ENCODE measurements at regions not wholly inside any gene's neighbourhood (a gene's known extent, or its start where the extent isn't known, plus 50 kb on each side); places are given as distances from the start of the nearest gene placed in this dataset.

DNA sequence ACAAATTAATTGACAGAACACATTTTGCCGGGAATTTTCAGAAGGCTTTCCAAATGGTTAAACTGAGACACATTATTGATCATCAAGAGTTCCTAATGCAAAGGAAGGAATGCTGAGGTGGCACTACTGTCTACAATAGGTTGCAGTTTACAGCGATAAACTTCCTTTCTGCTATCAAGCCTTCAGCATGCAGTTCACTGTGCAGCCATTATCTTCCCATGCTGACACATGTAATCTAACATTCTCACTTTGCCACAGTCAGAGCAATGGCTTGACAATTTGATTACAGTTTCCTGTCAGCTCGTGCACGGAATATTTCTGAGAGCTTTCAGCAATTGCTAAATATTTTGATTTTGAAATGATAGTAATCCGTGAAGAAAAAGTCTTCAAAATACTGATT, 166.9 kb upstream of the PRMT6 start:
- Histone ChIP-seq H3K9me3 (ENCODE audit: insufficient read depth, low read length) (peaks cover 4% of the 10 kb centered on the region; the same call in 1 of the 2 replicates), H3K27me3 (ENCODE audit: low read depth, low read length) (no peaks in the 10 kb centered on the region), H3K4me1 (ENCODE audit: low read length) (peaks cover 17% of the 10 kb centered on the region), H3K27ac (ENCODE audit: low read length) (no peak overlapping the region), H3K79me2 (ENCODE audit: low read length) (no peaks in the 10 kb centered on the region), H2AFZ (ENCODE audit: low read depth, low read length) (peak overlapping the region; percentile 77; the same call in 1 of the 2 replicates), H3K9ac (ENCODE audit: low read length) (0 out of 2 replicates have a peak overlapping the region, but pooled peaks have one; percentile 3), H3K4me3 (ENCODE audit: low read length) (peak overlapping the region; percentile 36; the same call in 1 of the 2 replicates), H3K36me3 (replicated peaks; ENCODE audit: low read depth, low read length) (peaks cover 6% of the 10 kb centered on the region), H3K4me2 (ENCODE audit: low read length) (peak overlapping the region; percentile 58), H4K20me1 (ENCODE audit: insufficient read depth, low read length) (no peaks in the 10 kb centered on the region)
- TF ChIP-seq EZH2phosphoT487 (IDR thresholded peaks at IDR 0.05; ENCODE audit: low read depth): no peak
- TF ChIP-seq CTCF (IDR thresholded peaks at IDR 0.05; ENCODE audit: low read depth, low read length): no peak

DNA sequence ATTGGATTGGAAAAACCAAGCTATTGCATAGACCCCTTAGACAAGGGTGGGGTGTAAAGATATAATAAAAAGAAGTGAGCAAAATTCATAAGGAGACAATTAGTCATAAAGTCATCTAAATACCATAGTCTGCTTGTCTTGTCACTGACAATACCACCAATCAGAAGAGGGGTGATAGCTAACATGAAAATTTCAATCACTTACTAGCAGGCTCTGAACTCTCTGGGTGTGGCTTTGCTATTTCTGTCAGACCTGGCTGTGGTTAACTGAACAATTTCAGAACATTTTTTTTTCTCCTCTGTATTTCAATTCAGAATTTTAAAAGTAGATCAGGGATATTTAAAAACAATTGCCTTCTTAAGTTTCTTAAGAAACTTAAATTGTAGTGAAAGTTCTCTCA, 158.5 kb upstream of the PRMT6 start:
- peaks cover 4% of the 10 kb centered on the region; the same call in 1 of the 2 replicates for H3K9me3 ChIP-seq (ENCODE audit: insufficient read depth, low read length)
- H3K27ac ChIP-seq (ENCODE audit: low read length): no peak overlapping the region
- H3K27me3 ChIP-seq (ENCODE audit: low read depth, low read length): no peaks in the 10 kb centered on the region
- no peak overlapping the region for H3K9ac ChIP-seq (ENCODE audit: low read length)
- H3K36me3 ChIP-seq (replicated peaks; ENCODE audit: low read depth, low read length): peaks cover 4% of the 10 kb centered on the region
- H3K4me3 ChIP-seq (ENCODE audit: low read length): no peak overlapping the region
- H2AFZ ChIP-seq (ENCODE audit: low read depth, low read length): no peak overlapping the region
- TF ChIP-seq EZH2phosphoT487 (IDR thresholded peaks at IDR 0.05; ENCODE audit: low read depth): no peak
- TF ChIP-seq CTCF (IDR thresholded peaks at IDR 0.05; ENCODE audit: low read depth, low read length): no peak
- no peak overlapping the region for H3K4me2 ChIP-seq (ENCODE audit: low read length)
- peaks cover 4% of the 10 kb centered on the region for H3K4me1 ChIP-seq (ENCODE audit: low read length)
- no peaks in the 10 kb centered on the region for H4K20me1 ChIP-seq (ENCODE audit: insufficient read depth, low read length)
- no peaks in the 10 kb centered on the region for H3K79me2 ChIP-seq (ENCODE audit: low read length)

GRCh38 chr1:106899644-106900043, 156.8 kb upstream of the PRMT6 start:
- no peaks in the 10 kb centered on the region for H4K20me1 ChIP-seq (ENCODE audit: insufficient read depth, low read length)
- no peak overlapping the region for H3K27ac ChIP-seq (ENCODE audit: low read length)
- H3K4me2 ChIP-seq (ENCODE audit: low read length): no peak overlapping the region
- H3K9me3 ChIP-seq (ENCODE audit: insufficient read depth, low read length): no peaks in the 10 kb centered on the region
- no peaks in the 10 kb centered on the region for H3K27me3 ChIP-seq (ENCODE audit: low read depth, low read length)
- TF ChIP-seq CTCF (IDR thresholded peaks at IDR 0.05; ENCODE audit: low read depth, low read length): no peak
- TF ChIP-seq EZH2phosphoT487 (IDR thresholded peaks at IDR 0.05; ENCODE audit: low read depth): no peak
- no peaks in the 10 kb centered on the region for H3K36me3 ChIP-seq (replicated peaks; ENCODE audit: low read depth, low read length)
- no peaks in the 10 kb centered on the region for H3K79me2 ChIP-seq (ENCODE audit: low read length)
- H2AFZ ChIP-seq (ENCODE audit: low read depth, low read length): no peak overlapping the region
- H3K4me1 ChIP-seq (ENCODE audit: low read length): peaks cover 4% of the 10 kb centered on the region
- no peak overlapping the region for H3K4me3 ChIP-seq (ENCODE audit: low read length)
- H3K9ac ChIP-seq (ENCODE audit: low read length): no peak overlapping the region

DNA sequence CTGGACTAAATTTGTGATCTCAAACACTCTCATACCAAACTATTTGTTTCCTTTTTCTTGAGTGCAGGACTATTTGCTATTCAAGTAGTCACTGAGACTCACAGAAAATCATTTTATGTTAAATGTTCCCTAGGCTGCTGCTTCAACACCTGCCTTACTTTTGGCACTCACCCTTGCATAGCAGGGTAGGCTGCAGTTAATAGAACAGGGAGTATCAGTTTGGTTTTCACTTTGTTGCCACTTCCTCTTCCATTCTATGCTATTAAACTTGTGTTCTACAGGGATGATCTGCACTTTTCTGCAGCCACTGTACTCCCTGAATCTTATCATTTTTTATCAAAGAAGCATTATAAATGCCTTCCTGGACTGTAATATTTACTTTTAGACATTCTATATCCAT, 148.7 kb upstream of the PRMT6 start:
- Histone ChIP-seq H2AFZ (ENCODE audit: low read depth, low read length) (no peak overlapping the region), H3K36me3 (replicated peaks; ENCODE audit: low read depth, low read length) (peaks cover 10% of the 10 kb centered on the region), H3K4me1 (ENCODE audit: low read length) (peaks cover 24% of the 10 kb centered on the region), H3K4me3 (ENCODE audit: low read length) (peak overlapping the region; percentile 47), H3K27ac (ENCODE audit: low read length) (peak overlapping the region; percentile 91), H3K9ac (ENCODE audit: low read length) (peak overlapping the region; percentile 40; the same call in 1 of the 2 replicates), H3K27me3 (ENCODE audit: low read depth, low read length) (no peaks in the 10 kb centered on the region), H4K20me1 (ENCODE audit: insufficient read depth, low read length) (no peaks in the 10 kb centered on the region), H3K79me2 (ENCODE audit: low read length) (no peaks in the 10 kb centered on the region), H3K9me3 (ENCODE audit: insufficient read depth, low read length) (peaks cover 5% of the 10 kb centered on the region), H3K4me2 (ENCODE audit: low read length) (peak overlapping the region; percentile 68)
- TF ChIP-seq EZH2phosphoT487 (IDR thresholded peaks at IDR 0.05; ENCODE audit: low read depth): no peak
- no peak for TF ChIP-seq CTCF (IDR thresholded peaks at IDR 0.05; ENCODE audit: low read depth, low read length)

All from OCI-LY3 (cell line).